Lung (tissue), 11 donors: ENCODE measurements at regions not wholly inside any gene's neighbourhood (a gene's known extent, or its start where the extent isn't known, plus 50 kb on each side); places are given as distances from the start of the nearest gene placed in this dataset.

ENCODE experiments used
- ATAC-seq: fragments of 200-7000 bp; cut with Tn5 transposase; one replicate; pipeline ENCODE4 v1.9.1; 2020; ENCODE audit warnings: moderate number of reproducible peaks; ENCODE audit not compliant: insufficient read depth, low FRiP score
- DNase-seq, 3 donors: peaks; one replicate each; pipeline ENCODE4 v3.0.0-alpha.2; 2013 to 2017
- H3K27ac ChIP-seq, 2 donors: one replicate each; pipeline ENCODE4 v1.5.1; 2013; ENCODE audit warnings: mild to moderate bottlenecking in 2 of 2, moderate library complexity in 2 of 2, control low read depth in 1 of 2, inconsistent platforms in 1 of 2, low read depth in 1 of 2, low read length in 1 of 2
- H3K27me3 ChIP-seq, 3 donors: one replicate each; pipeline ENCODE4 v1.5.1; 2013; ENCODE audit warnings: low read length in 2 of 3; ENCODE audit not compliant: control insufficient read depth in 3 of 3, insufficient read depth in 3 of 3
- H3K36me3 ChIP-seq, 4 donors: one replicate each; pipeline ENCODE4 v1.5.1; 2013; ENCODE audit warnings: low read length in 4 of 4, mild to moderate bottlenecking in 1 of 4, moderate library complexity in 1 of 4; ENCODE audit not compliant: control insufficient read depth in 4 of 4, insufficient read depth in 4 of 4
- H3K4me1 ChIP-seq, 5 donors: one replicate each; pipeline ENCODE4 v1.5.1; 2013; ENCODE audit warnings: low read length in 5 of 5, mild to moderate bottlenecking in 2 of 5, moderate library complexity in 1 of 5; ENCODE audit not compliant: control insufficient read depth in 5 of 5, insufficient read depth in 5 of 5
- H3K4me3 ChIP-seq: one replicate; pipeline ENCODE4 v1.5.1; 2013; ENCODE audit warnings: mild to moderate bottlenecking, control low read depth, moderate library complexity
- H3K9ac ChIP-seq, 2 donors: one replicate each; pipeline ENCODE4 v1.5.1; 2013; ENCODE audit warnings: low read length in 2 of 2, control low read depth in 1 of 2; ENCODE audit not compliant: insufficient read depth in 1 of 2
- H3K9me3 ChIP-seq, 4 donors: one replicate each; pipeline ENCODE4 v1.5.1; 2013; ENCODE audit warnings: low read length in 3 of 4, mild to moderate bottlenecking in 1 of 4, moderate library complexity in 1 of 4; ENCODE audit not compliant: control insufficient read depth in 4 of 4, insufficient read depth in 3 of 4
- CTCF ChIP-seq: IDR thresholded peaks from 2 replicates; pipeline ENCODE4 v1.5.1; 2012; ENCODE audit warnings: mild to moderate bottlenecking; ENCODE audit errors: control extremely low read depth, extremely low read depth
- WGBS, 2 donors: extraction: QIAGEN DNeasy Blood & Tissue Kit; methylation state at CpG; one replicate each; pipeline ENCODE4 v1.1.7; 2013; 5-methylcytosine and 5-hydroxymethylcytosine counted together
- donor health status: control.
- donor health status: control.
- donor health status: Bipolar disorder and iron deficiency.
- donor health status: healthy.
- donor health status: DM: yes; HTN: yes; CAD: no.

GRCh38 chr10:121062115-121062514 is 211.0 kb downstream of the WDR11 start:
- Histone ChIP-seq H3K27ac (no peak overlapping the region), H3K4me3 (no peak overlapping the region), H3K9me3 (no peaks in the 10 kb centered on the region), H3K4me1 (peaks cover 0 to 12% (median 0%) of the 10 kb centered on the region in 5 donors), H3K36me3 (no peaks in the 10 kb centered on the region), H3K9ac (no peak overlapping the region), H3K27me3 (no peaks in the 10 kb centered on the region)
- DNase-seq = no peak
- TF ChIP-seq CTCF = no peak
- WGBS, 2 donors = 62 to 68% methylated on average over 3 of the region's 3 CpGs
- ATAC-seq = no peak

GRCh38 chr10:121063744-121064143 is 212.6 kb downstream of the WDR11 start:
- H3K4me1 ChIP-seq = peaks cover 0 to 6% (median 0%) of the 10 kb centered on the region in 5 donors
- H3K9me3 ChIP-seq = no peaks in the 10 kb centered on the region
- no peak overlapping the region for H3K4me3 ChIP-seq
- H3K27ac ChIP-seq = no peak overlapping the region
- DNase-seq = no peak
- WGBS, 2 donors = 46 to 52% methylated on average over 8 of the region's 8 CpGs
- H3K36me3 ChIP-seq = no peaks in the 10 kb centered on the region
- no peak for ATAC-seq
- no peaks in the 10 kb centered on the region for H3K27me3 ChIP-seq
- TF ChIP-seq CTCF = no peak
- no peak overlapping the region for H3K9ac ChIP-seq

DNA sequence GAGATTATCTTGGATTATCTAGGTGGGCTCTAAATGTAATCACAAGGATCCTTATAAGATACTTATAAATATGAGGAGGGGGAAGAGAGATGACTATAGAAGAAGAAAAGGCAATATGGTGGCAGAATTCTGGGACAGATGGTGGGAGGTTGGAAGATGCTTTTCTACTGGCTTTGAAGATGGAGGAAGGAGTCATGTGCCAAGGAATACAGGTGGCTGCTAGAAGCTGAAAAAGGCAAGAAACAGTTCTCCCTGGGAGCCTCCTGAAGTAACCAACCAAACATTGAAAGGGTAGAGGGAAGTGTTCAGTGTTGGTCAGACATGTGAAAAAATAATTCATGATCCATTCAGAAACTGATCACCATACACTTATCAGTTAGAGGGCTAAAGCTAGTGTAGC is 213.3 kb downstream of the WDR11 start:
- H3K36me3 ChIP-seq = no peaks in the 10 kb centered on the region
- H3K9ac ChIP-seq = no peak overlapping the region
- no peaks in the 10 kb centered on the region for H3K27me3 ChIP-seq
- no peak for ATAC-seq
- TF ChIP-seq CTCF = no peak
- H3K4me3 ChIP-seq = no peak overlapping the region
- H3K9me3 ChIP-seq = no peaks in the 10 kb centered on the region
- no peak overlapping the region for H3K27ac ChIP-seq
- DNase-seq = no peak
- H3K4me1 ChIP-seq = peaks cover 0 to 6% (median 0%) of the 10 kb centered on the region in 5 donors

DNA sequence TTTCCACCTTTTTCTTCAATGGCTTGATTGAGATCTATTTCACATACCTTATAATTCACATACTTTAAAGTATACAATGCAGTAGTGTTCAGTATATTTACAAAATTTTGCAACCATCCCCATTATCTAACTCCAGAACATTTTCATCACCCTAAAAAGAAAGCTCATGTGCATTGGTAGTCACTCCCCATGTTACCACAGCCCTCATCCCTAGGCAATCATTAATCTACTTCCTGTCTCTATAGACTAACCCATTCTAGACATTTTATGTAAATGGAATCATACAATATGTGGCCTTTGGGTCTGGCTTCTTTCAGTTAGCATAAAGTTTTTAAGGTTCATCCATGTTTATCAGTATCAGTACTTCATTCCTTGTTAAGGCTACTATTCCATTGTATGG is 214.2 kb downstream of the WDR11 start:
- no peak overlapping the region for H3K9ac ChIP-seq
- no peak for DNase-seq
- no peak for TF ChIP-seq CTCF
- H3K36me3 ChIP-seq = no peaks in the 10 kb centered on the region
- H3K27ac ChIP-seq = no peak overlapping the region
- no peaks in the 10 kb centered on the region for H3K9me3 ChIP-seq
- no peaks in the 10 kb centered on the region for H3K27me3 ChIP-seq
- no peak overlapping the region for H3K4me3 ChIP-seq
- no peak for ATAC-seq
- peaks cover 0 to 9% (median 0%) of the 10 kb centered on the region in 5 donors for H3K4me1 ChIP-seq
